ENCODE measurements at regions not wholly inside any gene's neighbourhood (a gene's known extent, or its start where the extent isn't known, plus 50 kb on each side); places are given as distances from the start of the nearest gene placed in this dataset.

DNA sequence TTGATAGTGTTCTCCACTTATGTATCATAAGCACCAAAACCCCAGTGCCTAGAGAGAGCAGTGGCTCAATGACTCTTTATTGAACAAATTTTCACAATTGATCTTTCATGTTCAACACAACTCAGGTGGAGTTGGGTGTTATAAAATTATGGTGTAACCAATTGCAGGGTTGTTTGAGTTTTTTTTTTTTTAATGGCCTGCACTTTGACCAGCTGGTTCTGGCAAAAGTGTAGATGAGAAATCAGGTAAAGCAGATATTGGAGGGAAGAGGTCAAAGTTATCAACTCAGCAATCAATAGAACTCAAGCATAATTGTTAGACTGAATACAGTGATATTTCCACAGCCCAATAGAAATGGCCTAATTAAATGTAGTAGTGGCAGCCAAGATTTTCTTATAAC lies 1386.3 kb downstream of the SUCLG1 start:
- H3K9me1 ChIP-seq (ENCODE audit: control insufficient read depth, insufficient read depth, low read length): no peaks in the 10 kb centered on the region
- no peaks in the 10 kb centered on the region for H3K9me3 ChIP-seq (replicated peaks; ENCODE audit: control insufficient read depth, insufficient read depth, low read depth, low read length)

More for the DNA sequence above, 1386.3 kb downstream of the SUCLG1 start:
- Histone ChIP-seq H2AFZ (ENCODE audit: low read depth, low read length) (no peak overlapping the region), H3K79me2 (ENCODE audit: control insufficient read depth, insufficient read depth, low read length) (no peaks in the 10 kb centered on the region), H3K4me2 (ENCODE audit: insufficient read depth, low read length) (no peak overlapping the region), H3K36me3 (ENCODE audit: control insufficient read depth, insufficient read depth, low read length) (no peaks in the 10 kb centered on the region), H3K4me3 (no peak overlapping the region), H3K27ac (ENCODE audit: extremely low read depth, low read depth, low read length) (no peak overlapping the region), H3K4me1 (replicated peaks in 1 of 2; ENCODE audit: control insufficient read depth in 2 of 2, insufficient read depth in 2 of 2, low read length in 2 of 2) (no peaks in the 10 kb centered on the region), H3K9ac (ENCODE audit: insufficient read depth in 1 of 2, low read depth in 2 of 2, low read length in 2 of 2) (no peak overlapping the region), H4K20me1 (replicated peaks; ENCODE audit: control insufficient read depth, insufficient read depth, low read length) (no peaks in the 10 kb centered on the region), H3K27me3 (ENCODE audit: control insufficient read depth in 2 of 2, insufficient read depth in 2 of 2, low read length in 2 of 2) (no peaks in the 10 kb centered on the region)
- CTCF ChIA-PET (ENCODE audit: low intra/inter-chr PET ratio): no interaction called here
- no TSS peak for BruUV-seq (replicated peaks)
- TF ChIP-seq IRF2 (CRISPR knock-in tag; IDR thresholded peaks at IDR 0.05) (no peak), HNRNPL (IDR thresholded peaks at IDR 0.05; ENCODE audit: low read depth, low read length) (no peak), BACH1 (tag; IDR thresholded peaks at IDR 0.05) (no peak), BRD4 (IDR thresholded peaks at IDR 0.05) (no peak), YY1 (IDR thresholded peaks at IDR 0.05; ENCODE audit: borderline replicate concordance in 1 of 3, control insufficient read depth in 1 of 3, extremely low read depth in 1 of 3, insufficient read depth in 3 of 3, insufficient read length in 1 of 3, insufficient replicate concordance in 2 of 3, low read depth in 1 of 3, low read length in 2 of 3) (no peak), NFYB (IDR thresholded peaks at IDR 0.05; ENCODE audit: extremely low read depth, insufficient read length) (no peak), ZBTB17 (CRISPR knock-in tag; IDR thresholded peaks at IDR 0.05) (no peak)
- TF ChIP-seq, protein P1, sequence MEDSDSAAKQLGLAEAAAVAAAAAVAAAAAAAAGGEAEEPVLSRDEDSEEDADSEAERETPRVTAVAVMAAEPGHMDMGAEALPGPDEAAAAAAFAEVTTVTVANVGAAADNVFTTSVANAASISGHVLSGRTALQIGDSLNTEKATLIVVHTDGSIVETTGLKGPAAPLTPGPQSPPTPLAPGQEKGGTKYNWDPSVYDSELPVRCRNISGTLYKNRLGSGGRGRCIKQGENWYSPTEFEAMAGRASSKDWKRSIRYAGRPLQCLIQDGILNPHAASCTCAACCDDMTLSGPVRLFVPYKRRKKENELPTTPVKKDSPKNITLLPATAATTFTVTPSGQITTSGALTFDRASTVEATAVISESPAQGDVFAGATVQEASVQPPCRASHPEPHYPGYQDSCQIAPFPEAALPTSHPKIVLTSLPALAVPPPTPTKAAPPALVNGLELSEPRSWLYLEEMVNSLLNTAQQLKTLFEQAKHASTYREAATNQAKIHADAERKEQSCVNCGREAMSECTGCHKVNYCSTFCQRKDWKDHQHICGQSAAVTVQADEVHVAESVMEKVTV (CRISPR knock-in tag; IDR thresholded peaks at IDR 0.05): no peak
- TF ChIP-seq, protein P2, sequence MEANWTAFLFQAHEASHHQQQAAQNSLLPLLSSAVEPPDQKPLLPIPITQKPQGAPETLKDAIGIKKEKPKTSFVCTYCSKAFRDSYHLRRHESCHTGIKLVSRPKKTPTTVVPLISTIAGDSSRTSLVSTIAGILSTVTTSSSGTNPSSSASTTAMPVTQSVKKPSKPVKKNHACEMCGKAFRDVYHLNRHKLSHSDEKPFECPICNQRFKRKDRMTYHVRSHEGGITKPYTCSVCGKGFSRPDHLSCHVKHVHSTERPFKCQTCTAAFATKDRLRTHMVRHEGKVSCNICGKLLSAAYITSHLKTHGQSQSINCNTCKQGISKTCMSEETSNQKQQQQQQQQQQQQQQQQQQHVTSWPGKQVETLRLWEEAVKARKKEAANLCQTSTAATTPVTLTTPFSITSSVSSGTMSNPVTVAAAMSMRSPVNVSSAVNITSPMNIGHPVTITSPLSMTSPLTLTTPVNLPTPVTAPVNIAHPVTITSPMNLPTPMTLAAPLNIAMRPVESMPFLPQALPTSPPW (CRISPR knock-in tag; IDR thresholded peaks at IDR 0.05): no peak
- DNase-seq (ENCODE audit: extremely low read depth in 1 of 4, low spot score in 3 of 4): no peak
- POLR2A ChIA-PET: no interaction called here
- intact Hi-C loops (cut with micrococcal nuclease): no loop called here
- ATAC-seq: no peak
- in situ Hi-C loops (cut with MboI): no loop called here
- no peak for FAIRE-seq
